ENCODE measurements at regions not wholly inside any gene's neighbourhood (a gene's known extent, or its start where the extent isn't known, plus 50 kb on each side); places are given as distances from the start of the nearest gene placed in this dataset.

GRCh38 chr10:128539510-128540127 is 413.4 kb upstream of the MKI67 start:
- Histone ChIP-seq H3K4me1 (ENCODE audit: control insufficient read depth, insufficient read depth, low read length) (no peaks in the 10 kb centered on the region), H3K27me3 (ENCODE audit: control insufficient read depth, insufficient read depth, low read length) (no peaks in the 10 kb centered on the region)

DNA sequence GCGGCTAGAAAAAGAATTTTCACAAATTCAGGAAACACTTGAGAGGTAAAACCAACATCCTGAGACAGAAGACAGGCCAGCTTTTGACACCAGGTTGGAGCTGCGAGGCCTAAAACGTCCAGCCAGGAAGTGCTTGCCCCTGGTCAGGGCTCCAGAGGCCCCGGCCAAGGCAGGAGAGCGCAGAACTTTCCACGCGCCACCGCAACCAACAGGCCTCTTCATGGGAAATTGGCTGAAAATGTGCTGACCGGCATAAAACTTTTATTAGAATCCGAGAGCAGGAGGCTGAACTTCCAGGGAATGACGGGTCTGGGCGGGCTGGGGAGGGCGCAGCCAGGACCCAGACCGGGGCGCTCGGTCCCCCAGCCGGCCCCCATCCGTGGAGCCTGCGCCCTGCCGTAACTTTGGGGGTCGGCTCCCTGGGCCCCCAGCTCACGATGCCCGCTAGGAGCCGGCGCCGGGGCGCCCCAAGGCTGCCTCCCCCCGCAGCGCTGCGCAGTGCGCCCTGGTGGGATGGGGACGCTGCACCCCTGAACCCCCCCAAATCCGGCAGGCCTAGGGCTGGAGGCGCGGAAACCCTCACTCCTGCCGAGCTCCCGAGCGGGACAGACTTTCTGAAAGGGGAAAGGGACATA is 414.0 kb upstream of the MKI67 start:
- H3K36me3 ChIP-seq (ENCODE audit: insufficient read depth, low read length), result no peaks in the 10 kb centered on the region
- H3K9ac ChIP-seq (ENCODE audit: low read depth, low read length), result no peak overlapping the region
- no peak overlapping the region for H3K4me2 ChIP-seq (ENCODE audit: low read length)
- no peaks in the 10 kb centered on the region for H3K4me1 ChIP-seq (ENCODE audit: control insufficient read depth, insufficient read depth, low read length)
- no peaks in the 10 kb centered on the region for H3K9me3 ChIP-seq (replicated peaks; ENCODE audit: low read length)
- no peaks in the 10 kb centered on the region for H3K27me3 ChIP-seq (ENCODE audit: control insufficient read depth, insufficient read depth, low read length)
- H3K4me3 ChIP-seq (ENCODE audit: low read length), result no peak overlapping the region

More at GRCh38 chr10:128539510-128540127, 413.4 kb upstream of the MKI67 start:
- H3K9me3 ChIP-seq (replicated peaks; ENCODE audit: low read length), result no peaks in the 10 kb centered on the region
- H3K4me2 ChIP-seq (ENCODE audit: low read length), result no peak overlapping the region
- no peak overlapping the region for H3K9ac ChIP-seq (ENCODE audit: low read depth, low read length)
- no peak overlapping the region for H3K4me3 ChIP-seq (ENCODE audit: low read length)
- no peaks in the 10 kb centered on the region for H3K36me3 ChIP-seq (ENCODE audit: insufficient read depth, low read length)

- no peak overlapping the region for H3K4me3 ChIP-seq (ENCODE audit: low read length)
- no peaks in the 10 kb centered on the region for H3K27me3 ChIP-seq (ENCODE audit: control insufficient read depth, insufficient read depth, low read length)
Observed at GRCh38 chr10:128540781-128541761, 414.8 kb upstream of the MKI67 start.

GRCh38 chr10:128541926-128542475 is 415.8 kb upstream of the MKI67 start:
- Histone ChIP-seq H3K9ac (ENCODE audit: low read depth, low read length) (no peak overlapping the region), H3K4me2 (ENCODE audit: low read length) (no peak overlapping the region), H3K27me3 (ENCODE audit: control insufficient read depth, insufficient read depth, low read length) (no peaks in the 10 kb centered on the region), H3K36me3 (ENCODE audit: insufficient read depth, low read length) (no peaks in the 10 kb centered on the region), H3K4me3 (ENCODE audit: low read length) (no peak overlapping the region), H3K9me3 (replicated peaks; ENCODE audit: low read length) (peaks cover 6% of the 10 kb centered on the region), H3K4me1 (ENCODE audit: control insufficient read depth, insufficient read depth, low read length) (no peaks in the 10 kb centered on the region)

More at GRCh38 chr10:128540781-128541761, 414.8 kb upstream of the MKI67 start:
- Histone ChIP-seq H3K9me3 (replicated peaks; ENCODE audit: low read length) (no peaks in the 10 kb centered on the region), H3K36me3 (ENCODE audit: insufficient read depth, low read length) (no peaks in the 10 kb centered on the region), H3K4me1 (ENCODE audit: control insufficient read depth, insufficient read depth, low read length) (no peaks in the 10 kb centered on the region), H3K4me2 (ENCODE audit: low read length) (no peak overlapping the region), H3K9ac (ENCODE audit: low read depth, low read length) (no peak overlapping the region)

DNA sequence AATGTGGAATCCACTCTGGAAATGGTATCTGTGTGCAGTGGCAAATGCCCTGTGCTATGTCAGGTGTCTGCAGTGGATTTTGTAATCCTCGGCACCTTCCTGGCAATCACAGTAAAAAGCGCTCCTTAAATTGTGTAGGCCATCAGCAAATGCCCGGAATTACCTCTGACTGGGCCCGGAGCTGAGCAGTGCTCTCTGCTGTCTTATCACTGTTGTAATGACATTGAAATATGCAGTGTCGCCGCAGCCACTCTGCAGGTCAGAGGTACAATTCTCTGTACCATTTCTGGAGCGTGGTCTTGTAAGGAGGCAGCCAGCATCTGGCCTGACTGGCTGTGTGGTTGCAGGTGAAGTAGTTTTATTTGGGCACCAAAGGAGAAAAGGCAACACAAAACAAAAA is 416.4 kb upstream of the MKI67 start:
- no peaks in the 10 kb centered on the region for H3K27me3 ChIP-seq (ENCODE audit: control insufficient read depth, insufficient read depth, low read length)
- H3K4me2 ChIP-seq (ENCODE audit: low read length), result no peak overlapping the region
- H3K4me3 ChIP-seq (ENCODE audit: low read length), result no peak overlapping the region
- H3K4me1 ChIP-seq (ENCODE audit: control insufficient read depth, insufficient read depth, low read length), result no peaks in the 10 kb centered on the region
- no peak overlapping the region for H3K9ac ChIP-seq (ENCODE audit: low read depth, low read length)
- no peaks in the 10 kb centered on the region for H3K36me3 ChIP-seq (ENCODE audit: insufficient read depth, low read length)
- peaks cover 8% of the 10 kb centered on the region for H3K9me3 ChIP-seq (replicated peaks; ENCODE audit: low read length)

GRCh38 chr10:128543151-128543550 is 416.9 kb upstream of the MKI67 start:
- H3K4me2 ChIP-seq (ENCODE audit: low read length), result no peak overlapping the region
- H3K9me3 ChIP-seq (replicated peaks; ENCODE audit: low read length), result peaks cover 10% of the 10 kb centered on the region
- no peaks in the 10 kb centered on the region for H3K27me3 ChIP-seq (ENCODE audit: control insufficient read depth, insufficient read depth, low read length)
- no peaks in the 10 kb centered on the region for H3K4me1 ChIP-seq (ENCODE audit: control insufficient read depth, insufficient read depth, low read length)
- H3K9ac ChIP-seq (ENCODE audit: low read depth, low read length), result no peak overlapping the region
- H3K4me3 ChIP-seq (ENCODE audit: low read length), result no peak overlapping the region
- H3K36me3 ChIP-seq (ENCODE audit: insufficient read depth, low read length), result no peaks in the 10 kb centered on the region

DNA sequence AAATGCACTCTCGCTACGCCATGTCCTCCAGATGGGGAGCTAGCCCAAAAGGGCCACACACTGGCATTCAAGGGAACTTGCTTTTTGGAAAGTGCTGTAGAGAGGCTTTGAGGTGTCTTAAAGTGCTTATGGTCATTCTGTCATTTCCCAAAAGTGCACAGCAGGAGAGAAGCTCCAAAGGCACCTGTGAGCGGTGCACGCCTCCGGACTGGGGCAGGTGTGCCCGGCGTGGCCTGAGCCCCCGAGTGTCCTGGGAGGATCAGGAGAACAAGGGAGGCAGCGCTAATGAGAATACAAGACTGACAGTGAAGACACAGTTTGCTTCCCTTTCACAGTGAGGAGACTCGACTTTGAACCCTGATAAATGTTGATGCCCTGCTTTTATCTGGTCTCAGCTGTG is 419.0 kb upstream of the MKI67 start:
- no peaks in the 10 kb centered on the region for H3K4me1 ChIP-seq (ENCODE audit: control insufficient read depth, insufficient read depth, low read length)
- H3K27me3 ChIP-seq (ENCODE audit: control insufficient read depth, insufficient read depth, low read length), result no peaks in the 10 kb centered on the region
- H3K9me3 ChIP-seq (replicated peaks; ENCODE audit: low read length), result peaks cover 17% of the 10 kb centered on the region
- H3K9ac ChIP-seq (ENCODE audit: low read depth, low read length), result no peak overlapping the region
- H3K4me3 ChIP-seq (ENCODE audit: low read length), result no peak overlapping the region
- H3K36me3 ChIP-seq (ENCODE audit: insufficient read depth, low read length), result no peaks in the 10 kb centered on the region
- no peak overlapping the region for H3K4me2 ChIP-seq (ENCODE audit: low read length)

- no peaks in the 10 kb centered on the region for H3K4me1 ChIP-seq (ENCODE audit: control insufficient read depth, insufficient read depth, low read length)
- no peak overlapping the region for H3K4me2 ChIP-seq (ENCODE audit: low read length)
- no peak overlapping the region for H3K9ac ChIP-seq (ENCODE audit: low read depth, low read length)
- H3K36me3 ChIP-seq (ENCODE audit: insufficient read depth, low read length), result no peaks in the 10 kb centered on the region
- no peaks in the 10 kb centered on the region for H3K27me3 ChIP-seq (ENCODE audit: control insufficient read depth, insufficient read depth, low read length)
- no peak overlapping the region for H3K4me3 ChIP-seq (ENCODE audit: low read length)
- peaks cover 25% of the 10 kb centered on the region for H3K9me3 ChIP-seq (replicated peaks; ENCODE audit: low read length)
Observed at GRCh38 chr10:128546651-128547165, 420.5 kb upstream of the MKI67 start.

- peaks cover 33% of the 10 kb centered on the region for H3K9me3 ChIP-seq (replicated peaks; ENCODE audit: low read length)
- no peaks in the 10 kb centered on the region for H3K27me3 ChIP-seq (ENCODE audit: control insufficient read depth, insufficient read depth, low read length)
Observed at GRCh38 chr10:128549101-128549608, 422.9 kb upstream of the MKI67 start.

DNA sequence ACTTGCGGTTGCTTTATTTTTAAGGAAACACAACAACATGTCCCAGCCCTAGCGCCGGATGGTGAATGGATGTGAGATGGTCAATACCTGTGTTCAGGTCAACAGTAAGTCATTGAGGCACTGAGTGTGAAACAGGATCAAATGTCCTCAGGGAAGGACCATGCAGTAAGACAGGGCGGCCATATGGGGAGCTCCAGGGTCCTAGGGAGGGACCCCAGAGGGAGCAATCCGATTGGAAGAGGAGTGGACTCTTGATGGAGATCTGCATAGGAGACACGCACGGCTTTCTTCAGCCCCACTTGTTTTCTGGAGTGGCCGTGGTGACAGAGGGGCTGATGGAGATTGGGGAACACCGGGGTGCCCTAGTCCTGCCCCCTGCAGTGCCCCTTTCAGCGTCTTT is 423.8 kb upstream of the MKI67 start:
- Histone ChIP-seq H3K4me3 (ENCODE audit: low read length) (no peak overlapping the region), H3K4me1 (ENCODE audit: control insufficient read depth, insufficient read depth, low read length) (no peaks in the 10 kb centered on the region), H3K9ac (ENCODE audit: low read depth, low read length) (no peak overlapping the region), H3K4me2 (ENCODE audit: low read length) (no peak overlapping the region), H3K27me3 (ENCODE audit: control insufficient read depth, insufficient read depth, low read length) (no peaks in the 10 kb centered on the region), H3K9me3 (replicated peaks; ENCODE audit: low read length) (peaks cover 38% of the 10 kb centered on the region), H3K36me3 (ENCODE audit: insufficient read depth, low read length) (no peaks in the 10 kb centered on the region)

More at GRCh38 chr10:128549101-128549608, 422.9 kb upstream of the MKI67 start:
- no peak overlapping the region for H3K4me3 ChIP-seq (ENCODE audit: low read length)
- H3K4me2 ChIP-seq (ENCODE audit: low read length), result no peak overlapping the region
- no peaks in the 10 kb centered on the region for H3K4me1 ChIP-seq (ENCODE audit: control insufficient read depth, insufficient read depth, low read length)
- no peak overlapping the region for H3K9ac ChIP-seq (ENCODE audit: low read depth, low read length)
- H3K36me3 ChIP-seq (ENCODE audit: insufficient read depth, low read length), result no peaks in the 10 kb centered on the region

DNA sequence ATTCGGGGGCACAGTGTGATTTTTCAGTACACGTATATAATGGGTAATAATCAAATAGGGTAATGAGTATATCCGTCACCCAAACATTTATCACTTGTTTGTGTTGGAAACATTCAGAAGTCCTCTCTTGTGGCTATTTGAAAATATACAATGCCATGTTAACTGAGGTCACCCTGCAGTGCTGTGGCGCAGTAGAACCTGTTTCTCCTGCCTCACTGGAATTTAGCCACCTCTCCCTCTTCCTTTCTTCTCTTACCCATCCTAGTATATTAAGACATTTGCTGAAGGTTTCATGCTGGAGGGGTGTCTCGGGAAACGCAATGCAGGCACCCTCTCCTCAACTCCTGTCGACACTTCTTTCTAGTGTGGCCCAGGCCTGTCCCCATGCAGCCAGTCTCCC is 425.3 kb upstream of the MKI67 start:
- Histone ChIP-seq H3K9ac (ENCODE audit: low read depth, low read length) (no peak overlapping the region), H3K9me3 (replicated peaks; ENCODE audit: low read length) (peaks cover 40% of the 10 kb centered on the region), H3K27me3 (ENCODE audit: control insufficient read depth, insufficient read depth, low read length) (no peaks in the 10 kb centered on the region), H3K4me1 (ENCODE audit: control insufficient read depth, insufficient read depth, low read length) (no peaks in the 10 kb centered on the region), H3K4me3 (ENCODE audit: low read length) (no peak overlapping the region), H3K36me3 (ENCODE audit: insufficient read depth, low read length) (no peaks in the 10 kb centered on the region), H3K4me2 (ENCODE audit: low read length) (no peak overlapping the region)
